Inflammatory macrophage (primary cell): ENCODE measurements at regions not wholly inside any gene's neighbourhood (a gene's known extent, or its start where the extent isn't known, plus 50 kb on each side); places are given as distances from the start of the nearest gene placed in this dataset.

Experiments
- DNase-seq, 2 donors: peaks; one replicate each; pipeline ENCODE4 v3.0.0-alpha.2; 2020 to 2022

DNA sequence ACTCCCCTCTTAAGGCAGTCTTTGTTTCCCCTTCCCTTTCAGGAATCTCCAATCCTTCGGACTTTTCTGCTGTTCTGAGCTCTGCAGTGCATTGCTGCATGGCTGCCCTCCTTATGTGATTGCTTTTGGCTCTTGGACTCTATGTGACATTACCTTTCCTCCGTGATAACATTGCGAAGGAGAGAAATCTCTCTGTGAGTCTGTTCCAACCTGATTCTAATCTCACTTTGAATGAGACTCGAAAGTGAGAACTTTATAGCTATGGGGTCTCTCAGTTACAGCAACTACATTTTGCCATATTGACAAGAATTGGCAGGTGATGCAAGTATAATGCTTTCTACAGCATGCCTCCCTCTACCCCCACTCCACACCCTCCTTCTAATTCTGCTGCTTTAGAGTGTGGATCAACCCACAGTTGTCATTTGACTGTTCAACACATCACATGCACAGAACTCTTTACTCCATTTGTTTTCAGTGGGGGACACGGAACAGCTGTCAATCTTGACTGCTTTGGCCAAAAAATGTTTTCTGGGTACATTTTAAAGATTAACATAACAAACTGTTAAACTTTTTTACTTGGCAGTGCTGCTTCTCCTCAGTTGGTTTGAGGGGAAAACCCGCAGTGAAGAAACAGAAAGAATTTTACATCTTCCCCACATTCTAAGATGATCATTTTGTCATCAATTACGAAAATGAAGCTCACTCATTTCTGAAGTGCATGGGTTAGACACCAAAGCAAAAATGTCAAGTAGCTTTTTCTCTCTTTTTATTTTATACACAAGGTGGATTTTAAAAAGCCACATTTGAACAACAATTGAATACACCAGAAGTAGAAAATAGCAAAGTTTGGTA lies 125.5 kb upstream of the RMST start:
- no peak for DNase-seq

DNA sequence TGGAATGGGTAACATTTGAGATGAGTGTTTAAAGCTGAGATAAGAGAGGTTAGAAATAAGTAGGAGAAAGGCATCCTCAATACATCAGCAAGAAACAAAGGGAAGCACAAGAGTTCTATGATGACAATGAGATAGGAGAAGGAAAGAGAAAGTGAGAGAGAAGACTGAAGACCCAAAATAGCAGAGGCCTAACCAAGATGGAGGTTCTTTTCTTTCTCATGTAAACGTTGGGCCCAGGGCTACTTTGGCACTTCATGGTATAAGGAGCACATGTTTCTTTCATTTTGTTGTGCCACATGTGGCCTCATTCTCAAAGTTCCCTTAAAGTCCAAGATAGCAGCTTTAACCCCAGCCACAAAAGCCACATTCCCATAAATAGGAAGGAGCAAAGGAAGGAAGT lies 120.5 kb upstream of the RMST start:
- no peak for DNase-seq

DNA sequence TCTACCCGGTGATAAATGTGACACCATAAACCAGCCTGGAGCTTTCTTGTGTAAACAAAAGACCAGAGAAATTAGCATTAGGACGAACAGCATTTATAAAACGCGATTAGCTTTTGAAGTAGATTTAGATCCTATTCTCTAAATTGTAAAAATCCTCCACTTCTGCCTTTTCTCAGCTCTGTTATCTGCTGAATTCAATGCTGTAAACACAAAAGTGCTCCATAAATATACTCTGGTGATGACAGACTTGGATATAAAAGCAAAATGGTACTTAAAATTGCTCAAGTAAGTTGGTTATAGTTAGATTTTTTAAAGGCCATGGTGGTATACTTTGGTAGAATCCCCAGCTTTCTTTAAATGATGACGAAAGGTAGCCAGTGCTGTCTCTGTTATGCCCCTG lies 114.6 kb upstream of the RMST start:
- DNase-seq = no peak

DNA sequence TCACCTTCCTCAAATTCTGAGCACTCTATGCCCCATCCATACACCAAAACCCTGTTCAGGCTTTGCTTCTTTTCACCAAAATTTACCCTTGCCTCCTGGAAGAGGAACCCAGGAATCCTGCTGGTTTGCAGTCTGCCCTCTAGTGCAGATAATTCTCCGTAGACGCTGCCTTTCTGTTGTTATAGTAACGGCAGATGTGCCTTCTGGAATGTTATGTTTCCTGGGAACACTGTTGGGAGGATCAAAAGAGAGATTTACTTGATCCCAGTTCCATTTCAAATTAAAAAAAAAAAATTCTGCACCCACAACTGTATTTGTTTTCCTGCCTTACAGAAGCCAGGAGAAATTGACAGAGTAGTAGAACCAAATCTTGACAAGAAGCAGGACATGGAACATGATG lies 104.2 kb upstream of the RMST start:
- DNase-seq = no peak

DNA sequence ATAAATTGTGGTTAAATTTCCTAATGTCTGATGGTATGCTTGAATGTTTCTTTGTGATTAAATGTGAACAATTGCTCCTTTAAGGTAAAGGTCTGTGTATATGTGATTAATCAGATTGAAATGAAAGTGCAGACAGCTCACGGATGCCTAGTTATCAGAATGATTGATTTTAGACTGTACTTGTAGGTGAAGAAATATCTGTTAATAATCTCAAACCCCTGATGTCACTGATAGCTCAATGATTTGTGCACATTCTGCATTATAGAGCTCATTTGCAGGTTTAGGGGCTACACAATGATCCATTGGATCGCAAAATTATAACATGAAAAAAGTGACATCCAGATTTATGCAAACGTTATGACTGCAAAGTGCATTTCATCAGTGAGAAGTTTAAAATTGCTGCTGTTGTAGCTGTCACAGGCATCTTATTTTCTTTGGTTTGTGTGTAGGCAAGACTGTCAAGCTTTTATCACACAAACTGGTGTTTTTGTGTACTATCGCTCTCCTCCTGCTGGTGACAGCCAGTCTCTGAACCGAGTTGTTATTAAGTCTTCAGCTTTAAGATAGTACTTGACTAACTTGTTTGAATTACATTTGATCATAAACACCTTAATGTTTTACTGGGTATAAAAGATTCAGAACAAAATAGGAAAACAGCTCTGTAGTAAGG lies 103.4 kb upstream of the RMST start:
- DNase-seq = no peak

DNA sequence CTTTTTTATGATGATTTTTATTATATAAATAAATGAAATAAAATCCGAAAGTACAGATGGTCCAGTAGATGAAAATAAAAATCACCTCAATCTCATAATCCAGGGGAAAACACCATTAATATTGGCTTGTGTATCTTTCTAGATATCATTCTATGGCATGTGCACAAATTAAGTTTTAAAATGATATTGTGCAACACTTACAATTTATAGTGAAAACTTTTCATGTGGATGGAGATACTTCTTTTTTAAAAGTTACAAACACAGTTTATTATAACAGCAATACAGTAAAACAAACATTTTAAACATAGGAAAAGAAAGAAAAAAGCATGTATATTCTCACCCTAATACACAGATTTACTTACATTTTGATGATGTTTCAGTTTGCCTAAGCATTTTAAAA lies 98.9 kb upstream of the RMST start:
- DNase-seq = no peak

DNA sequence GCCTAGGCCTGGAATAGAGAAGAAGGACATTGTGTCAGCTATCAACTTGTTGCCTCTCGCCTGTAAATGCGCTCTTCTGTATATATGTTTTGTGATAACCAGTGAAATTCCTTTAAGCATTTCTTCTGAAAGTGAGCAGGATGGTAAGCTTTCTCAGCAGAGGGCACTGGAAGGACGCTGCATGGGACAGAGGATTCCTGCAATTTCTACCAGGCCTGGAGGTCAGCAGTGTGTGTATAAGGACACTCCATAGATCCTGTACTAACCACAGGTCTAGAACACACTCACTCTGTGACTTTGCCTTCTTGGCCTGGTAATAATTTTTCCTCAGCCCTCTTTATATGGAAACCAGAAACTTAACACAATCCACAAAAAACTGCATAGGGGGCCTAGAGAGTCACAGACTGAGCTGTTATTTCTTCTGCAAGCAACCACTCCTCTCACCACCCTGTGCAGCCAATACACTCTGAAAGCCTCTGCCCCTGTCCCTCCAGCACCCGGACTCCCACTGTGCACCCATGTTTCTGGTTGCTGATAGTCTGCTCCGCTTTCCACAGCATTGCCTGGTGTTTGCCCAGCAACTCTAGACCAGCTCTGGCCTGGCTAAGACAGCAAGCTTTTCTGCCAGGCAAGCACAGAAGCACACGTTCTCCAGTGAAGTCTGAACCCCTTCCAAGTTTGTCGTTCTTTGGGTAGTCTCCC lies 94.0 kb upstream of the RMST start:
- DNase-seq = no peak

DNA sequence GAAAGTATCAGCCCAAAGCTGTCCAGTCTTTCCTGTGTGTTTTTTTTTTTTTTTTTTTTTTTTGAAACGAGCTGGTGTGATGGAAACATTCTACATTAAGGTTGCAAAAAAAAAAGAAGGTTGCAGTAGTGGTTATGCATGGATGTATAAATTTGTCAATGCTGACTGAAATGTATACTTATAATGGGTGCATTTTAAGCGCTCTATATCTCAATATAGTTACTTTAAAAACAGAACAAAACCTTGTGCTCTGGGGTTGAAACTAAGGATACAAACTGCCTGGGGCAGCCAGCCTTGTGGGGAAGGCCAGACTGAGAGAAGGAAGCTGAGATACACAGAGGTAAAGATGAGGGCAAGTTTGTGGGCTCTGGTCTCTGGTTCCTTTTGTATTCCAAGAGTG lies 87.3 kb upstream of the RMST start:
- no peak for DNase-seq

DNA sequence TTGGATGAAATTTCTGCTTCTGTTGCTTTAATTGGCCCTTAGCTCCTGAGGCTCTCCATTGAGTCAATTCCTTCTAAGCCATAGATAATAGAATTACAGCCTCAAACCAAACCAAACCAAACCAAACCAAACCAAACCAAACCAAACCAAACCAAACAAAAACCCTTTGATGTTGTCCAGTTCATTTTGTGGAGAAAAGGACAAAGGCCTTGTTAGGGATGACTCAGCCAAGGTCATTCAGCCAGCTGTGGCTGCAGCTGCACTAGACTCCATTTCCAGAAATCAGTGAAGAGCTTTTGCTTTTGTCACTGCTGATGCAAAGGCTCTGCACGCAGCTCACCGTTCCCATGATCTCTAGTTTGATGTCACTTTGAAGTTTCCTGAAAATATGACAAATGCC lies 82.2 kb upstream of the RMST start:
- DNase-seq = no peak

DNA sequence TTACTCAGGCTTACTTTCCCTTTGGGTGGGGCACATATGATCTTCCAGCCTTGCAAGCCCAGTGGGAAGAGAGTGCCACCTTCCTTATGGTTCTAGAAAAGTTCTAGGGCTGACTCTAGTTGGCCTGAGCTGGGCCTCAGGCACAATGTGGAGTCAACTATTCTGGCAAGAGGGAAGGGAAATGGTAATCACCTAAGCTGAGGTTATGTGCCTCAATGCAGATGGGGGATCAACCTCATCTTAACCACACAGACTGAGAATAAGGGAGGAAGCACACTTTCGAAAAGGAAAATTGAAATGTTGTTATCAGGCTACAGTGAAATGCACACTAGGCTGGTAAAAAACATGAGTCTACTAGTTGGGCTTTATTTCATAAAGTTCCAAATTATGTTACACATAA lies 77.5 kb upstream of the RMST start:
- no peak for DNase-seq

DNA sequence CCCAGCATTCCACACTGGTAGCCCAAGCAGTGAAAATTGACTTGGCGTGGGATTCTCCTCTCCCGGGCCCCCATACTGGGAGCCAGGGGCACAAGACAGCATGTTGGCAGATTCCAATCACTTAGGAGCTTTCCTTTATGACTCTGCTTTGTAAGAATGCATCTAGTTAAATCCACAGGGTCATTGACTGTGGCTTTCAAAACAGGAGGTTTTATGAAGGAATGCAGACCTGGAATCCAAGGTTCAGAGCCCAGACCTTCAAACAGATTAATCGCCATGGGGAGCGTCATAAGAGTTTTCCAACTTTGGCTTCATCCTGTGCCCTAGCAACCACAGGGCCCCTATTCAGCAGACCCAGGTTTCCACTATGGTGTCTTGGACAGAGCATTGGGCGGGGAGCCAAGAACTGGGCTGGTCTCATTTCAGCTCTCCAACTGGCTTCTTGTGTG lies 76.4 kb upstream of the RMST start:
- DNase-seq = no peak

DNA sequence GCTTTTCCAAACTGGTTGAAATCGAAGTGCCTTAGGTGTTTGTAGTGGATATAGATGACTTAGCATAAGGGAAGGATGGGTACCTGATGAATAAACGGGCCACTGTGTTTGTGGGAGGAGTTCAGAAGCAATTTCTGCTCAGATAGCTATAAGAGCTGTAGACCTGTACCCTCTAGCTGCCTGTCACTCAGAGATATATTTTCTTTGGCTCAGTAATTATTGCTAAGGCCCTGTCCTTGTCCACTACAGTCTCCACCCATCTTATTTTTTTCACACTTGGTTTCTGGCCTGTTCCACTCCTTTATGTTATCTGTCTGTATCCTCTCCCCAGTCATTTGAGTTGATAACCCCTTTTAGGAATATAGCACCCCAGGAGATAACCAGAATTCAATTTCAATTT lies 74.8 kb upstream of the RMST start:
- DNase-seq = no peak

DNA sequence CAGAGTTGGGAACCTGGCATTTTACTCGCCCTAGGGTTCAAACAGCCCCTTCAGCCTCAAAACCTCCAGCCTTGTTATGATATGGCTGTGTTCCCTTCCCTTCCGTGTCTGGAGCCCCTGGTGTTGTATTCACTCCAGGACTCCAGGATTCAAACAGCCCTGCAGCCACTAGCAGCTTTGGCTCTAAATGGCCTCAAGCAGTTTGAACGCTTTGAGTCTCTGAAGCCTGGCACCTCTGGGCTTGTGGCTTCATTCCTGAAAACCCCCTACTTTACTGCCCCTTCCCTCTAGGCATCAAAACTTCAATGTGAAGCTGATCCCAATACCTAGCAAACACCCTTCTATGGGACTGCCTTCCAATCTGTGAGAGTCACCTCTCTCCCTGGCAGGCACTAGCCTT lies 67.9 kb upstream of the RMST start:
- no peak for DNase-seq

DNA sequence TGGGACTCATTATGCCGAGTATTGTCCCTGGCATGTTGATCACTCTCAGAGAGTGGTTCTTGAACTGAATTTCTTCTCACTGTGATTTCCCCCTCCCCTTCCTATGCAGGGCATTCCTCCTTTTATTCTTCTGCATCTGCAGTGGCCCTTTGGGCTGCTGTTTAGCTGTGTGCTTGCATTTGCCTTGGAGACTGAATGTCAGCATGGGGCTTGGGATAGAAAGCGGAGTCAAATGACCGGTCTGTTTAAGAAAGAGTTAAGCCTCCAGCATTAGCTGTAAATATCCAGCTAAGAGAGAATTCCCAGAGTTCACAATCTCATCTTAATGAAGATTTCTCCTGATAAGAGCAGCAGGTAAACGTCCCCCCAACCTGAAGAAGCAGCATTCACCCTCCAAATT lies 65.6 kb upstream of the RMST start:
- no peak for DNase-seq

DNA sequence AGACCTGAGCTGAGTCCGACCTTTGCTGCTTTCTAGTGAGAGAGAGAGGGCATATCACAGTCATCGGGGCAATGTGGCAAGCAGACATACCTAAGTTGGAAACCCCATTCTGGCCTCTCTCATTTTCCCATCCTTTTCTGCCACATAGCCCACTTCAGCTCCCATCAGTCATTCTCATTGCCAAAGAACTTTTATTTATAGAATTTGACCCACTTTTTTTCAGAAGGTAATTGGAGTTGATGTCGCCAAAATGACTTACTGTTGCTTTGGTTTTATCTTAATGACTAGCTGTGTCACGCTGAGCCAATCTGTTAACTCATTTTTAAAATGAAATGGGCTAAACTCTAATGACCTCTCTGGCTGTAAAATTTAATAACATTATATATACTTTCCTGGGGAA lies 63.9 kb upstream of the RMST start:
- no peak for DNase-seq

DNA sequence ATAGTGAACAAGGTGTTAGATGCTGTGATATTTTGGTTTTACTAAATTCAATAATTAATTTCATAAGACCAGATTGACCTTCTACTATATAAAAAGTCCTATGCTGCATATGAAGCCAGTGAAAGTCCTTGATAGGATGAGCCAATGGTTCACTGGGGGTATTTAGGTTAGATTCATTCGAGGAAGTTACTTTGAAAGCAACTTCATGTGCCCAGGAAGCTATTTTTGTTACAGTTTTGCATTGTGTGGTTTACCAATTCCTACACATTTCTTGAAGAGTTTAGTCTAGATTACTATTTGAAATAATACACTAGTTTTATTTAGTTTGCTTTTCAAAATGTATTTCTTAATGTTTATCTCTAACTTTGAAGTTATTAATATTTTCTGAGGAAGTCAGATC lies 58.5 kb upstream of the RMST start:
- DNase-seq = no peak

DNA sequence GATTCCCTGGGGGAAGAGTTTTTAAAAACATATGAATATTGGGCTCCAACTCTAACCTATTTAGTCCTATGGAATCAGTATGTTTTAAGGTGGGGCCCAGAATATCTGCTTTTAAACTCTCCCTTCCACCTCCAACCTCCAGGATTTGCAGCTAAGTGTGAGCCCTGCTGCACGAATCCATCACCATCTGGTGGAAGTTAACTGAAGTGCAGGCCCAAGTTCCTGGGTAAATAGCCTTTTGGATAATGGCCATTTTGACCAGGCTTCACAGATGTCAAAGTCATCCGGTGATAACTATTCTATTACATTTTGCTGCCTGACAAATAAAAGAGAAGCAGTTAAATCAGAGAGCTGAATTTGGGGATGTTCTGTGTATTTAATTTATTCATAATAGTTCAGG lies 58.1 kb upstream of the RMST start:
- DNase-seq = peak; percentile 18 to 54

DNA sequence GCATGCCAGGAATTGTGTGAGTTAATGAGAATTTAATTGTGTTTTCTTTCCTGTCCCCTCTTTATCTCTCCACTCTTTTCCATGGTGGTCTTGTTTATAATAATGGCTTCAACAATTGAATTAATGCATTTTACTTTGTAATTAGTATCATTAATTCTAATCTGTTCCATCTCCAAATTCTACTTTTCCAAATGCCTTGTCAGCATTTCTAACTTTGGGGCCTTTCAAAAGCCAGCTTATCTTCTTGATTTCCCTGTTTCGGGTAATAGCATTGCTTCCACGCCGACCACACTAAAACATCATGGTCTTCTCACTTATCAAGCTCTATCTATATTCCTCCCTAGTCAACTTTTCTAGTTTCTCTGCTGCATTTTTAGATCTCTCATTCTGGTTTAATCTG lies 54.2 kb upstream of the RMST start:
- no peak for DNase-seq

DNA sequence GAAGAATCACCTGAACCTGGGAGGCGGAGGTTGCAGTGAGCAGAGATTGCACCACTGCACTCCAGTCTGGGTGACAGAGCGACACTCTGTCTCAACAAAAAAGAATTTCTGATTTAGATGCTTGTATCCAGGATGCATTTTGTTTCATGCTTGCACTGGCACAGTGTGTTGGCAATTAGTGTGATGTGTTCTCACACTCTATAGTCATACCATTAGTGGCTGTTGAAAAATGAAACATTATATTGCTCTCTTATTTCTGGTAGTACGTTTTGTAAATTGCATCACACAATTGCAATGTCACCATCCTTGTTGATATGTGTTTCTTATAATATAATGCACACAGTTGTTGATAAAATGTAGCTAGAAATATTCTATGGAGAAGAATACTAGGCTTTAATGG lies 51.3 kb upstream of the RMST start:
- DNase-seq = no peak
